Panc1 (cell line): ENCODE measurements at regions not wholly inside any gene's neighbourhood (a gene's known extent, or its start where the extent isn't known, plus 50 kb on each side); places are given as distances from the start of the nearest gene placed in this dataset.

Experiments
- POLR2AphosphoS5 ChIP-seq: IDR thresholded peaks from 2 replicates; pipeline ENCODE4 v1.6.1; 2012; ENCODE audit warnings: mild to moderate bottlenecking, low read depth, low read length, moderate library complexity
- REST ChIP-seq, 2 experiments: IDR thresholded peaks; 2 replicates each; pipeline ENCODE4 v1.6.1; 2011 to 2012; ENCODE audit warnings: low read depth in 2 of 2, control low read depth in 1 of 2, low read length in 1 of 2, mild to moderate bottlenecking in 1 of 2, moderate library complexity in 1 of 2; ENCODE audit not compliant: insufficient read depth in 1 of 2
- SIN3A ChIP-seq: IDR thresholded peaks from 2 replicates; pipeline ENCODE4 v1.6.1; 2012; ENCODE audit warnings: low read depth, mild to moderate bottlenecking, low read length, moderate library complexity, borderline replicate concordance; ENCODE audit not compliant: insufficient read depth
- TCF7L2 ChIP-seq: IDR thresholded peaks from 2 replicates; pipeline ENCODE4 v1.6.1; 2011; ENCODE audit warnings: mild to moderate bottlenecking, low read depth, low read length, inconsistent platforms
- TF ChIP-seq, protein P1 (sequence below): fragments of 450-650 bp; IDR thresholded peaks from 2 replicates; pipeline ENCODE4 v1.5.1; 2017; ENCODE audit warnings: mild to moderate bottlenecking

GRCh38 chr2:120441351-120441700, 95.4 kb downstream of the INHBB start:
- TF ChIP-seq, protein P1, sequence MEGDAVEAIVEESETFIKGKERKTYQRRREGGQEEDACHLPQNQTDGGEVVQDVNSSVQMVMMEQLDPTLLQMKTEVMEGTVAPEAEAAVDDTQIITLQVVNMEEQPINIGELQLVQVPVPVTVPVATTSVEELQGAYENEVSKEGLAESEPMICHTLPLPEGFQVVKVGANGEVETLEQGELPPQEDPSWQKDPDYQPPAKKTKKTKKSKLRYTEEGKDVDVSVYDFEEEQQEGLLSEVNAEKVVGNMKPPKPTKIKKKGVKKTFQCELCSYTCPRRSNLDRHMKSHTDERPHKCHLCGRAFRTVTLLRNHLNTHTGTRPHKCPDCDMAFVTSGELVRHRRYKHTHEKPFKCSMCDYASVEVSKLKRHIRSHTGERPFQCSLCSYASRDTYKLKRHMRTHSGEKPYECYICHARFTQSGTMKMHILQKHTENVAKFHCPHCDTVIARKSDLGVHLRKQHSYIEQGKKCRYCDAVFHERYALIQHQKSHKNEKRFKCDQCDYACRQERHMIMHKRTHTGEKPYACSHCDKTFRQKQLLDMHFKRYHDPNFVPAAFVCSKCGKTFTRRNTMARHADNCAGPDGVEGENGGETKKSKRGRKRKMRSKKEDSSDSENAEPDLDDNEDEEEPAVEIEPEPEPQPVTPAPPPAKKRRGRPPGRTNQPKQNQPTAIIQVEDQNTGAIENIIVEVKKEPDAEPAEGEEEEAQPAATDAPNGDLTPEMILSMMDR: no peak
- TF ChIP-seq SIN3A (no peak), POLR2AphosphoS5 (no peak), TCF7L2 (no peak), REST (IDR thresholded peaks at IDR 0.05; ENCODE audit: insufficient read depth in 1 of 2, low read depth in 2 of 2, low read length in 1 of 2) (no peak)
